ENCODE measurements at regions not wholly inside any gene's neighbourhood (a gene's known extent, or its start where the extent isn't known, plus 50 kb on each side); places are given as distances from the start of the nearest gene placed in this dataset.

DNA sequence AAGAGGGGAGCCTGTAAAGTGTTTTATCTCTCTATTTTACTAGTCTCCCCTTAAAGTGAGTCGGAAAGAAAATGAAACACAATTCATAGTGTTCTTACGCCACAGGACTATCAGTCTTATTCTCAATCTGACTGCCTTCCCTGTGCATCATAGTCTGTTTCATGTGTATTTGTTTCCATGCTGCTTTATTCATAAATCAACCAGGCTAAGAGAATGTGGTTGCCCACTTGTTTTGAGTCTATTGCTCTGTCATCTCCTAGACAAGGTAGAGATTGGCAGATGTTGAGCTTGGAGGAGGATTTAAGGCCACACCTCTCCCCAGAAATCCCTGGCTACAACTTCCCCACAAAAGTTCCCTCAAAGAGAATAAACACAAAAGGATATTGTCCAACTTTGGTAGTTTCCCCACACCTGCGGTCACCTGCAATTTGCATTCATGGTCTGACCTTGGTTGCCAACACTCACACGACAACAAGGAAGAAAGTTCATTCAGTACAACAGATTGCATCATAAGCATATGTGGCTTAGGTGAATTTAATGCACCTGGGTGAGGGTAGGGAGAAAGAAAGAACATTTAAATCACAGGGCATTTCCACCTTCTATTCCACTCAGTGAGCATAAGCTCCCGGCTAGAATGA is 167.1 kb upstream of the FBXL4 start:
- Mint-ChIP-seq H3K4me3 (ENCODE audit: unreplicated experiment) (no peak overlapping the region), H3K36me3 (ENCODE audit: insufficient read depth, unreplicated experiment) (no peaks in the 10 kb centered on the region), H3K27ac (ENCODE audit: low read depth, unreplicated experiment) (no peak overlapping the region), H3K9me3 (ENCODE audit: unreplicated experiment) (no peaks in the 10 kb centered on the region), H3K27me3 (ENCODE audit: insufficient read depth, unreplicated experiment) (peaks cover 87% of the 10 kb centered on the region), H3K4me1 (ENCODE audit: insufficient read depth, unreplicated experiment) (no peaks in the 10 kb centered on the region)
- TF ChIP-seq, protein P1, sequence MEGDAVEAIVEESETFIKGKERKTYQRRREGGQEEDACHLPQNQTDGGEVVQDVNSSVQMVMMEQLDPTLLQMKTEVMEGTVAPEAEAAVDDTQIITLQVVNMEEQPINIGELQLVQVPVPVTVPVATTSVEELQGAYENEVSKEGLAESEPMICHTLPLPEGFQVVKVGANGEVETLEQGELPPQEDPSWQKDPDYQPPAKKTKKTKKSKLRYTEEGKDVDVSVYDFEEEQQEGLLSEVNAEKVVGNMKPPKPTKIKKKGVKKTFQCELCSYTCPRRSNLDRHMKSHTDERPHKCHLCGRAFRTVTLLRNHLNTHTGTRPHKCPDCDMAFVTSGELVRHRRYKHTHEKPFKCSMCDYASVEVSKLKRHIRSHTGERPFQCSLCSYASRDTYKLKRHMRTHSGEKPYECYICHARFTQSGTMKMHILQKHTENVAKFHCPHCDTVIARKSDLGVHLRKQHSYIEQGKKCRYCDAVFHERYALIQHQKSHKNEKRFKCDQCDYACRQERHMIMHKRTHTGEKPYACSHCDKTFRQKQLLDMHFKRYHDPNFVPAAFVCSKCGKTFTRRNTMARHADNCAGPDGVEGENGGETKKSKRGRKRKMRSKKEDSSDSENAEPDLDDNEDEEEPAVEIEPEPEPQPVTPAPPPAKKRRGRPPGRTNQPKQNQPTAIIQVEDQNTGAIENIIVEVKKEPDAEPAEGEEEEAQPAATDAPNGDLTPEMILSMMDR (IDR thresholded peaks at IDR 0.05; ENCODE audit: unreplicated experiment), result no peak
- DNase-seq (ENCODE audit: unreplicated experiment), result no peak
- ChIA-PET POLR2A (no interaction called here), CTCF (interaction anchor here (0.6 kb wide), 1 partner anchor 1131 kb away, joined by 3 read pairs; no protein-coding TSS in a partner anchor)
- no TSS peak for BruUV-seq (replicated peaks)
- intact Hi-C loops (cut with micrococcal nuclease), result loop anchor here (5.0 kb wide), 1 partner anchor 1063 kb away; no protein-coding TSS in a partner anchor

DNA sequence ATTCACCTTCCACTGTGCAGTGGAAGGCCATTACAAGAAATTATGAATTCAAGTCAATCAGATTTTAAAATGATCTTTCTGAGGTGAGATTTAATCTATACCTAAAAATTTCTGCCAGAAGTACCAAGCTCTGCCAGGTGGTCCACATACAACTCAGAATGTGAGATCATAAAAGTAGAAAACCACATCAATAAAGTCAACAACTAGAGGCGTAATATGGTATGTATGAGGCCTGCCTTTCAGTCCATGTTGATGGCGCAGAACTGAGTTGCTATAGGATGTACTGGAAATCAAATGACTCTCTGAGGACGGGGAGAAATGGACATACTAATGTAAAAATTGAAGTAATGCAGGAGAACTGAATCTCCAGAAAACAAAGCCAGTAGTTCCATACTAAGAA is 163.8 kb upstream of the FBXL4 start:
- no peak overlapping the region for H3K4me3 Mint-ChIP-seq (ENCODE audit: unreplicated experiment)
- TF ChIP-seq, protein P1 (IDR thresholded peaks at IDR 0.05; ENCODE audit: unreplicated experiment), result no peak
- DNase-seq (ENCODE audit: unreplicated experiment), result no peak
- intact Hi-C loops (cut with micrococcal nuclease), result no loop called here
- no peaks in the 10 kb centered on the region for H3K36me3 Mint-ChIP-seq (ENCODE audit: insufficient read depth, unreplicated experiment)
- ChIA-PET CTCF (interaction anchor here (0.6 to 0.7 kb wide), 3 partner anchors 20 to 172 kb away, joined by 3 to 5 read pairs (median 4); no protein-coding TSS in a partner anchor), POLR2A (no interaction called here)
- H3K27me3 Mint-ChIP-seq (ENCODE audit: insufficient read depth, unreplicated experiment), result peaks cover 80% of the 10 kb centered on the region
- no peaks in the 10 kb centered on the region for H3K4me1 Mint-ChIP-seq (ENCODE audit: insufficient read depth, unreplicated experiment)
- H3K9me3 Mint-ChIP-seq (ENCODE audit: unreplicated experiment), result no peaks in the 10 kb centered on the region
- no TSS peak for BruUV-seq (replicated peaks)
- H3K27ac Mint-ChIP-seq (ENCODE audit: low read depth, unreplicated experiment), result no peak overlapping the region

DNA sequence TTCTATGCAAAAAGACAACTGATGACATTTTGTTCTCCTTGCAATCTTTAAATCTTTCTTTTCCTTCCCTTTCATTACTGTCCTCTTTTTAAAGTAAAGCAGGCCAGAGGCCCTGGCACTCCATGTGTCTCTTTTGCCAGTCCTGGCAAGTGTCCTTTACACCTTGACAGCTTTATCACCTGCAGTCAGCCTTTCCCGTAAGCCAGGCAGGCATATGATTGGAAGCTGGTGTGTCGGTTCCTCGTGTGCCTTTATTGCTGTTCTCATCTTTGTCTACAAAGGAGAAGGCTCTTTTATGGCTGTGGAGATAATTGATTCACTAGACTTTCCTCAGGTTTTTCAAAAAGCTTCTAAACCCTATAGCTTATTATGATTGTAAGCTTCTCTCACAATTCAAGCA is 162.3 kb upstream of the FBXL4 start:
- no peak overlapping the region for H3K27ac Mint-ChIP-seq (ENCODE audit: low read depth, unreplicated experiment)
- H3K4me3 Mint-ChIP-seq (ENCODE audit: unreplicated experiment), result no peak overlapping the region
- POLR2A ChIA-PET, result no interaction called here
- intact Hi-C loops (cut with micrococcal nuclease), result no loop called here
- peaks cover 72% of the 10 kb centered on the region for H3K27me3 Mint-ChIP-seq (ENCODE audit: insufficient read depth, unreplicated experiment)
- H3K4me1 Mint-ChIP-seq (ENCODE audit: insufficient read depth, unreplicated experiment), result no peaks in the 10 kb centered on the region
- TF ChIP-seq, protein P1 (IDR thresholded peaks at IDR 0.05; ENCODE audit: unreplicated experiment), result no peak
- H3K9me3 Mint-ChIP-seq (ENCODE audit: unreplicated experiment), result no peaks in the 10 kb centered on the region
- no peaks in the 10 kb centered on the region for H3K36me3 Mint-ChIP-seq (ENCODE audit: insufficient read depth, unreplicated experiment)
- no peak for DNase-seq (ENCODE audit: unreplicated experiment)
- BruUV-seq (replicated peaks), result no TSS peak
- CTCF ChIA-PET, result interaction anchor here (0.7 to 2.7 kb wide), 4 partner anchors 10 to 42 kb away, joined by 3 to 23 read pairs (median 4); no protein-coding TSS in a partner anchor

DNA sequence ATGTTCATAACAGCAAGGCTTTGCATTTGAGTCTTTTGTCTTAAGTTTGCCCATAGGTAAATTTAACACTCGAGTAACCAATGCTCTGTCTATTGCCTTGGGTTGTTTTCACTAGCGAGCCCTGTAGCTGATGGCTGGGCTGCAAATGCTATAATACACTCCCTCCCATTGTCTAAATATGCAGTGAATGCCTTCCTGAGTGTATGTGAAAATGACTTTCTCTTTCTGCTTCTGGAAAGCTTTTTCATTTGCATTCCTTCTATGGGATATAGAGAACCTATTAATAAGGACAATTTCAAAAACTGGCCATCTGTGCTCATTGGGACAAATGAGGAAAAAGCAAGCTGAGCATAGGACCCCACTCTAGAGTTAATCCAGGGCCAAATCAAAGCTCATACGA is 156.5 kb upstream of the FBXL4 start:
- H3K27me3 Mint-ChIP-seq (ENCODE audit: insufficient read depth, unreplicated experiment), result peaks cover 62% of the 10 kb centered on the region
- POLR2A ChIA-PET, result no interaction called here
- H3K36me3 Mint-ChIP-seq (ENCODE audit: insufficient read depth, unreplicated experiment), result no peaks in the 10 kb centered on the region
- no peak for DNase-seq (ENCODE audit: unreplicated experiment)
- H3K4me3 Mint-ChIP-seq (ENCODE audit: unreplicated experiment), result no peak overlapping the region
- CTCF ChIA-PET, result no interaction called here
- H3K4me1 Mint-ChIP-seq (ENCODE audit: insufficient read depth, unreplicated experiment), result no peaks in the 10 kb centered on the region
- TF ChIP-seq, protein P1 (IDR thresholded peaks at IDR 0.05; ENCODE audit: unreplicated experiment), result no peak
- no TSS peak for BruUV-seq (replicated peaks)
- H3K9me3 Mint-ChIP-seq (ENCODE audit: unreplicated experiment), result no peaks in the 10 kb centered on the region
- intact Hi-C loops (cut with micrococcal nuclease), result no loop called here
- H3K27ac Mint-ChIP-seq (ENCODE audit: low read depth, unreplicated experiment), result no peak overlapping the region

Measured in MCF 10A (cell line).